ENCODE measurements at regions not wholly inside any gene's neighbourhood (a gene's known extent, or its start where the extent isn't known, plus 50 kb on each side); places are given as distances from the start of the nearest gene placed in this dataset.

GRCh38 chr4:120198411-120198810, 131.8 kb upstream of the MAD2L1 start:
- no peaks in the 10 kb centered on the region for H3K36me3 ChIP-seq (replicated peaks in 1 of 2; ENCODE audit: insufficient read depth in 1 of 2, low read depth in 2 of 2)
- ATAC-seq = no peak
- no peak overlapping the region for H3K4me3 ChIP-seq
- no peak for DNase-seq
- intact Hi-C loops (cut with DNase I) = no loop called here
- H3K27me3 ChIP-seq = no peaks in the 10 kb centered on the region
- H3K9me3 ChIP-seq = no peaks in the 10 kb centered on the region
- TF ChIP-seq, protein P1, sequence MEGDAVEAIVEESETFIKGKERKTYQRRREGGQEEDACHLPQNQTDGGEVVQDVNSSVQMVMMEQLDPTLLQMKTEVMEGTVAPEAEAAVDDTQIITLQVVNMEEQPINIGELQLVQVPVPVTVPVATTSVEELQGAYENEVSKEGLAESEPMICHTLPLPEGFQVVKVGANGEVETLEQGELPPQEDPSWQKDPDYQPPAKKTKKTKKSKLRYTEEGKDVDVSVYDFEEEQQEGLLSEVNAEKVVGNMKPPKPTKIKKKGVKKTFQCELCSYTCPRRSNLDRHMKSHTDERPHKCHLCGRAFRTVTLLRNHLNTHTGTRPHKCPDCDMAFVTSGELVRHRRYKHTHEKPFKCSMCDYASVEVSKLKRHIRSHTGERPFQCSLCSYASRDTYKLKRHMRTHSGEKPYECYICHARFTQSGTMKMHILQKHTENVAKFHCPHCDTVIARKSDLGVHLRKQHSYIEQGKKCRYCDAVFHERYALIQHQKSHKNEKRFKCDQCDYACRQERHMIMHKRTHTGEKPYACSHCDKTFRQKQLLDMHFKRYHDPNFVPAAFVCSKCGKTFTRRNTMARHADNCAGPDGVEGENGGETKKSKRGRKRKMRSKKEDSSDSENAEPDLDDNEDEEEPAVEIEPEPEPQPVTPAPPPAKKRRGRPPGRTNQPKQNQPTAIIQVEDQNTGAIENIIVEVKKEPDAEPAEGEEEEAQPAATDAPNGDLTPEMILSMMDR (IDR thresholded peaks at IDR 0.05) = no peak
- 90 to 93% methylated on average over 2 of the region's 2 CpGs for WGBS, 2 donors
- H3K4me1 ChIP-seq = no peaks in the 10 kb centered on the region
- H3K27ac ChIP-seq = no peak overlapping the region

- Histone ChIP-seq H3K27me3 (no peaks in the 10 kb centered on the region), H3K9me3 (no peaks in the 10 kb centered on the region), H3K4me3 (no peak overlapping the region), H3K36me3 (replicated peaks in 1 of 2; ENCODE audit: insufficient read depth in 1 of 2, low read depth in 2 of 2) (no peaks in the 10 kb centered on the region), H3K27ac (no peak overlapping the region), H3K4me1 (no peaks in the 10 kb centered on the region)
- intact Hi-C loops (cut with DNase I) = no loop called here
- 5 to 30% methylated on average over 1 of the region's 1 CpG for WGBS, 2 donors
- no peak for DNase-seq
- ATAC-seq = no peak
- TF ChIP-seq POLR2A (IDR thresholded peaks at IDR 0.05) = no peak
- TF ChIP-seq, protein P1 (IDR thresholded peaks at IDR 0.05) = no peak
Observed at GRCh38 chr4:120177603-120178002, 111.0 kb upstream of the MAD2L1 start.

- DNase-seq (no peak), ATAC-seq (no peak)
- no peak for TF ChIP-seq POLR2A (IDR thresholded peaks at IDR 0.05)
- TF ChIP-seq, protein P1 (IDR thresholded peaks at IDR 0.05) = no peak
- Histone ChIP-seq H3K27me3 (no peaks in the 10 kb centered on the region), H3K4me1 (no peaks in the 10 kb centered on the region), H3K9me3 (no peaks in the 10 kb centered on the region), H3K36me3 (replicated peaks in 1 of 2; ENCODE audit: insufficient read depth in 1 of 2, low read depth in 2 of 2) (no peaks in the 10 kb centered on the region), H3K27ac (no peak overlapping the region), H3K4me3 (no peak overlapping the region)
- intact Hi-C loops (cut with DNase I) = no loop called here
- 69 to 74% methylated on average over 2 of the region's 2 CpGs for WGBS, 2 donors
Observed at GRCh38 chr4:120175272-120175671, 108.6 kb upstream of the MAD2L1 start.

DNA sequence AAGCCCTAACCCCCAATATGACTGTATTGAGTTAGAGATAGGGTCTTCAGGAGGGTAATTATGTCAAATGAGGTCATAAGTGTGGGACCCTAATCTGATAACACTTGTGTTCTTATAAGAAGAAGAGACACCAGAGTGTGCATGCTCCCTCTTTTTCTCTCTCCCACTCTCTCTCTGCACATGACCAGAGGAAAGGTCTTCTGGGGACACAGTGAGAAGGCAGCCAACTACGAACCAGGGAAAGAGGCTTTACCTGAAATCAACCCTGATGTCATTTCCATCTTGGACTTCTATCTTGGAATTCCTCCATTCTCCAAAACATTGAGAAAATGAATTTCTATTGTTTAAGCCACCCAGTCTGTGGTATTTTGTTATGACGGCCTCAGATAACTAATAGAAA, 97.2 kb upstream of the MAD2L1 start:
- ATAC-seq (no peak), DNase-seq (no peak)
- WGBS, 2 donors = 71 to 75% methylated on average over 2 of the region's 2 CpGs
- H3K4me3 ChIP-seq = no peak overlapping the region
- no peaks in the 10 kb centered on the region for H3K36me3 ChIP-seq (replicated peaks in 1 of 2; ENCODE audit: insufficient read depth in 1 of 2, low read depth in 2 of 2)
- intact Hi-C loops (cut with DNase I) = no loop called here
- no peaks in the 10 kb centered on the region for H3K9me3 ChIP-seq
- H3K27ac ChIP-seq = no peak overlapping the region
- no peaks in the 10 kb centered on the region for H3K4me1 ChIP-seq
- no peaks in the 10 kb centered on the region for H3K27me3 ChIP-seq
- no peak for TF ChIP-seq POLR2A (IDR thresholded peaks at IDR 0.05)
- TF ChIP-seq, protein P1 (IDR thresholded peaks at IDR 0.05) = no peak

DNA sequence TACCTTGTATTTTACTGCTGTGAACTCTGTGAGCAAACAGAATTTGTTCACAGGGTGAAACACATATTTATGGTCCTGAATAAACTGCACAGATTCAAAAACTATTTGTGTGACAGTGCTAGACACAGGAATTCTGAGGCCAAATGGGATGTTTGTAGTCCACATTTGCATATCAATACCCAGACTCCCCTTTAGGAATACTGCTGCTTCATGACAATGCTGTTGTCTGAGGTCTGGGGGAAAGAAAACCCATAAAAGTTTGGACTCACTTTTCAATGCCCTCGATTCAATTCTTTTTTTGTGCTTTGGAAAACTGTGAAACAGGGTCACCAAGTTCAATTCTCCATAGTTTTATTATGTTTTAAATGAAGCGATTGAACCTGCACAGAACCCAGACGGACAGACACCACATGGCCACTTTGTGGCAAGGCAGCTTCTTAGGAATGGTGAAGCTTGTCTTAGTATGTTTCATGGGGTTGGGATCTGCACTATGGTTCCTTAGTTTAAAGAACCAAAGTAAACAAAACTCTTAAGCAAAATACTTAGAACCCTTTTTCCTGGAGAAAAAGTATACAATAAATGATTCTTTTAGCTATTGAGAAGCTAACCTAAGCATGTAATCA, 92.3 kb upstream of the MAD2L1 start:
- ATAC-seq = no peak
- 87 to 92% methylated on average over 3 of the region's 3 CpGs for WGBS, 2 donors
- intact Hi-C loops (cut with DNase I) = loop anchor here (5.0 kb wide), 1 partner anchor 933 kb away; no protein-coding TSS in a partner anchor

More for the DNA sequence above, 92.3 kb upstream of the MAD2L1 start:
- H3K27me3 ChIP-seq = no peaks in the 10 kb centered on the region
- no peaks in the 10 kb centered on the region for H3K36me3 ChIP-seq (replicated peaks in 1 of 2; ENCODE audit: insufficient read depth in 1 of 2, low read depth in 2 of 2)
- H3K27ac ChIP-seq = no peak overlapping the region
- H3K9me3 ChIP-seq = no peaks in the 10 kb centered on the region
- DNase-seq = no peak
- no peaks in the 10 kb centered on the region for H3K4me1 ChIP-seq
- no peak for TF ChIP-seq POLR2A (IDR thresholded peaks at IDR 0.05)
- TF ChIP-seq, protein P1 (IDR thresholded peaks at IDR 0.05) = no peak
- H3K4me3 ChIP-seq = no peak overlapping the region
